Stimulated activated naive CD8-positive, alpha-beta T cell treated with anti-CD3 and anti-CD28 coated beads, Interleukin-15, Interleukin-2, amounts not matched to agents 100 U/mL and 50 U/mL, for 24 hours (primary cell): ENCODE measurements at regions not wholly inside any gene's neighbourhood (a gene's known extent, or its start where the extent isn't known, plus 50 kb on each side); places are given as distances from the start of the nearest gene placed in this dataset.
"Not testable (repeated sequence)": the region's sequence is repeated elsewhere in the genome, so short reads cannot be mapped to it uniquely, and the experiment has no call there.

Source experiments
- ATAC-seq: fragments of 150-1000 bp; cut with Tn5 transposase; one replicate; pipeline ENCODE4 v1.10.0; 2021
- DNase-seq: peaks from one replicate; pipeline ENCODE4 v3.0.0; 2021

- no peak for ATAC-seq
These were observed 760.4 kb upstream of the SEMA6D start for GRCh38 chr15:46956881-46957280.

GRCh38 chr15:46960581-46960980, 756.7 kb upstream of the SEMA6D start:
- DNase-seq, result no peak
- no peak for ATAC-seq

More at GRCh38 chr15:46956881-46957280, 760.4 kb upstream of the SEMA6D start:
- no peak for DNase-seq

- DNase-seq, result no peak
- ATAC-seq, result no peak
These were observed 755.5 kb upstream of the SEMA6D start for GRCh38 chr15:46961795-46962194.

- not testable (repeated sequence) for ATAC-seq, DNase-seq
These were observed 729.2 kb upstream of the SEMA6D start for GRCh38 chr15:46988055-46988454.

- DNase-seq (no peak), ATAC-seq (no peak)
These were observed 720.9 kb upstream of the SEMA6D start for GRCh38 chr15:46996359-46996758.

GRCh38 chr15:46997501-46997900, 719.8 kb upstream of the SEMA6D start:
- DNase-seq, result no peak
- ATAC-seq, result no peak

GRCh38 chr15:47003568-47003967, 713.7 kb upstream of the SEMA6D start:
- ATAC-seq (no peak), DNase-seq (no peak)

- DNase-seq (no peak), ATAC-seq (no peak)
These were observed 703.9 kb upstream of the SEMA6D start for GRCh38 chr15:47013446-47013845.

- DNase-seq (no peak), ATAC-seq (no peak)
These were observed 689.9 kb upstream of the SEMA6D start for GRCh38 chr15:47027322-47027946.

- ATAC-seq (no peak), DNase-seq (no peak)
These were observed 681.6 kb upstream of the SEMA6D start for GRCh38 chr15:47035475-47036406.

- no peak for ATAC-seq
- DNase-seq, result no peak
These were observed 680.3 kb upstream of the SEMA6D start for GRCh38 chr15:47037003-47037402.

GRCh38 chr15:47039225-47039624, 678.1 kb upstream of the SEMA6D start:
- DNase-seq, result no peak
- no peak for ATAC-seq

- ATAC-seq, result no peak
- DNase-seq, result no peak
These were observed 676.0 kb upstream of the SEMA6D start for GRCh38 chr15:47041301-47041700.

- not testable (repeated sequence) for DNase-seq, ATAC-seq
These were observed 669.3 kb upstream of the SEMA6D start for GRCh38 chr15:47047981-47048380.

- DNase-seq (no peak), ATAC-seq (no peak)
These were observed 650.9 kb upstream of the SEMA6D start for GRCh38 chr15:47066392-47066791.

GRCh38 chr15:47077846-47078245, 639.5 kb upstream of the SEMA6D start:
- not testable (repeated sequence) for ATAC-seq, DNase-seq

- no peak for ATAC-seq
- DNase-seq, result no peak
These were observed 621.5 kb upstream of the SEMA6D start for GRCh38 chr15:47095833-47096232.

- not testable (repeated sequence) for ATAC-seq, DNase-seq
These were observed 618.8 kb upstream of the SEMA6D start for GRCh38 chr15:47098526-47098925.

GRCh38 chr15:47099801-47100200, 617.5 kb upstream of the SEMA6D start:
- not testable (repeated sequence) for DNase-seq, ATAC-seq

GRCh38 chr15:47108800-47109199, 608.5 kb upstream of the SEMA6D start:
- not testable (repeated sequence) for ATAC-seq, DNase-seq

- ATAC-seq, result no peak
- no peak for DNase-seq
These were observed 600.6 kb upstream of the SEMA6D start for GRCh38 chr15:47116698-47117097.

- ATAC-seq (no peak), DNase-seq (no peak)
These were observed 598.0 kb upstream of the SEMA6D start for GRCh38 chr15:47119349-47119748.

GRCh38 chr15:47124430-47125102, 592.7 kb upstream of the SEMA6D start:
- ATAC-seq, result no peak
- no peak for DNase-seq
